ENCODE measurements at regions not wholly inside any gene's neighbourhood (a gene's known extent, or its start where the extent isn't known, plus 50 kb on each side); places are given as distances from the start of the nearest gene placed in this dataset.

- Histone ChIP-seq H3K27ac (ENCODE audit: low read depth, low read length, poor library complexity, severe bottlenecking) (no peak overlapping the region), H4K20me1 (ENCODE audit: insufficient read depth, low read length) (no peaks in the 10 kb centered on the region), H3K36me3 (ENCODE audit: insufficient read depth, low read length) (no peaks in the 10 kb centered on the region), H3K4me2 (ENCODE audit: low read length) (no peak overlapping the region), H3K9me2 (ENCODE audit: insufficient read depth, low read length) (no peaks in the 10 kb centered on the region), H3K4me3 (ENCODE audit: low read depth, low read length, poor library complexity, severe bottlenecking) (no peak overlapping the region), H3K9me3 (ENCODE audit: low read length) (no peaks in the 10 kb centered on the region), H2AFZ (ENCODE audit: low read length) (no peak overlapping the region), H3K79me2 (ENCODE audit: insufficient read depth, low read depth, low read length) (no peaks in the 10 kb centered on the region), H3K4me1 (ENCODE audit: insufficient read depth, low read length, poor library complexity, severe bottlenecking) (no peaks in the 10 kb centered on the region)
- no peak for DNase-seq (ENCODE audit: low spot score)
- intact Hi-C loops (cut with micrococcal nuclease; ENCODE audit: unreplicated experiment): no loop called here
- no TSS peak for BruUV-seq (replicated peaks)
- ChIA-PET POLR2A (interaction anchor here (1.6 kb wide), 1 partner anchor 14 kb away, joined by 4 read pairs; no protein-coding TSS in a partner anchor), CTCF (ENCODE audit: unreplicated experiment) (no interaction called here)
- TF ChIP-seq EZH2phosphoT487 (IDR thresholded peaks at IDR 0.05; ENCODE audit: borderline replicate concordance, low read depth, low read length) (no peak), CTCF (conservative IDR thresholded peaks at IDR 0.05; ENCODE audit: low read length) (no peak)
Observed at GRCh38 chr1:208835781-208836180, 591.6 kb upstream of the PLXNA2 start.

GRCh38 chr1:208837242-208837641 lies 593.1 kb upstream of the PLXNA2 start:
- BruUV-seq (replicated peaks): no TSS peak
- Histone ChIP-seq H2AFZ (ENCODE audit: low read length) (no peak overlapping the region), H3K79me2 (ENCODE audit: insufficient read depth, low read depth, low read length) (no peaks in the 10 kb centered on the region), H4K20me1 (ENCODE audit: insufficient read depth, low read length) (no peaks in the 10 kb centered on the region), H3K4me3 (ENCODE audit: low read depth, low read length, poor library complexity, severe bottlenecking) (no peak overlapping the region), H3K4me2 (ENCODE audit: low read length) (no peak overlapping the region), H3K36me3 (ENCODE audit: insufficient read depth, low read length) (no peaks in the 10 kb centered on the region), H3K9me2 (ENCODE audit: insufficient read depth, low read length) (no peaks in the 10 kb centered on the region), H3K27ac (ENCODE audit: low read depth, low read length, poor library complexity, severe bottlenecking) (no peak overlapping the region), H3K4me1 (ENCODE audit: insufficient read depth, low read length, poor library complexity, severe bottlenecking) (no peaks in the 10 kb centered on the region), H3K9me3 (ENCODE audit: low read length) (no peaks in the 10 kb centered on the region)
- POLR2A ChIA-PET: no interaction called here
- TF ChIP-seq CTCF (conservative IDR thresholded peaks at IDR 0.05; ENCODE audit: low read length) (no peak), EZH2phosphoT487 (IDR thresholded peaks at IDR 0.05; ENCODE audit: borderline replicate concordance, low read depth, low read length) (no peak)
- intact Hi-C loops (cut with micrococcal nuclease; ENCODE audit: unreplicated experiment): no loop called here
- CTCF ChIA-PET (ENCODE audit: unreplicated experiment): no interaction called here
- DNase-seq (ENCODE audit: low spot score): no peak

- Histone ChIP-seq H3K9me3 (ENCODE audit: low read length) (no peaks in the 10 kb centered on the region), H2AFZ (ENCODE audit: low read length) (no peak overlapping the region), H3K36me3 (ENCODE audit: insufficient read depth, low read length) (no peaks in the 10 kb centered on the region), H3K27ac (ENCODE audit: low read depth, low read length, poor library complexity, severe bottlenecking) (no peak overlapping the region), H3K9me2 (ENCODE audit: insufficient read depth, low read length) (no peaks in the 10 kb centered on the region), H3K4me3 (ENCODE audit: low read depth, low read length, poor library complexity, severe bottlenecking) (no peak overlapping the region), H3K79me2 (ENCODE audit: insufficient read depth, low read depth, low read length) (no peaks in the 10 kb centered on the region), H3K4me2 (ENCODE audit: low read length) (no peak overlapping the region), H4K20me1 (ENCODE audit: insufficient read depth, low read length) (no peaks in the 10 kb centered on the region), H3K4me1 (ENCODE audit: insufficient read depth, low read length, poor library complexity, severe bottlenecking) (no peaks in the 10 kb centered on the region)
- ChIA-PET POLR2A (no interaction called here), CTCF (ENCODE audit: unreplicated experiment) (no interaction called here)
- no TSS peak for BruUV-seq (replicated peaks)
- intact Hi-C loops (cut with micrococcal nuclease; ENCODE audit: unreplicated experiment): no loop called here
- TF ChIP-seq CTCF (conservative IDR thresholded peaks at IDR 0.05; ENCODE audit: low read length): no peak
- no peak for DNase-seq (ENCODE audit: low spot score)
Observed at GRCh38 chr1:208841436-208841835, 597.3 kb upstream of the PLXNA2 start.
